G401 (cell line): ENCODE measurements at regions not wholly inside any gene's neighbourhood (a gene's known extent, or its start where the extent isn't known, plus 50 kb on each side); places are given as distances from the start of the nearest gene placed in this dataset.
"Not testable (repeated sequence)": the region's sequence is repeated elsewhere in the genome, so short reads cannot be mapped to it uniquely, and the experiment has no call there.

Experiments
- DNase-seq: peaks from one replicate; pipeline ENCODE4 v3.0.0-alpha.2; 2015; ENCODE audit warnings: low spot score
- in situ Hi-C: cut with HindIII; loops from 2 replicates; pipeline ENCODE4 v1.10.0; 2016; ENCODE audit warnings: low sequenced_read_pairs, mixed read lengths

DNA sequence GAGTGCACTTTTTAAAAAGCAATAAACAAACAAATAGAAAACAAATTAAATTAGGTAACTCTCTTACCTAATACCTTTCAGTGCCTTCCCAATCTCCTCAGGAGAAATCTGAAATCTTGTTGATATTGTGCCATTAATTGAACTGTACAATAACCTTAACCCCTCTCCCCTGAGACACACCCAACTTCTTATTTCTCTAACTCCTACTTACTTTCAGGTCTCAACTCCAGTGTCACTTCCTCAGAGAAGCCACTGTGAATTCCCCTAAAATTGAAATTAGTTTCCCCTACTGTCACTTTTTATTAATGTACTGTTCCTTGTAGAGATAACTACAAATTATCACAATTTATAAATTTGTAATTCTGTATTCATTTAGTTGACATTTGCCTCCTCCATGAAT, 295.3 kb upstream of the TNC start:
- in situ Hi-C loops, result no loop called here
- DNase-seq, result no peak

DNA sequence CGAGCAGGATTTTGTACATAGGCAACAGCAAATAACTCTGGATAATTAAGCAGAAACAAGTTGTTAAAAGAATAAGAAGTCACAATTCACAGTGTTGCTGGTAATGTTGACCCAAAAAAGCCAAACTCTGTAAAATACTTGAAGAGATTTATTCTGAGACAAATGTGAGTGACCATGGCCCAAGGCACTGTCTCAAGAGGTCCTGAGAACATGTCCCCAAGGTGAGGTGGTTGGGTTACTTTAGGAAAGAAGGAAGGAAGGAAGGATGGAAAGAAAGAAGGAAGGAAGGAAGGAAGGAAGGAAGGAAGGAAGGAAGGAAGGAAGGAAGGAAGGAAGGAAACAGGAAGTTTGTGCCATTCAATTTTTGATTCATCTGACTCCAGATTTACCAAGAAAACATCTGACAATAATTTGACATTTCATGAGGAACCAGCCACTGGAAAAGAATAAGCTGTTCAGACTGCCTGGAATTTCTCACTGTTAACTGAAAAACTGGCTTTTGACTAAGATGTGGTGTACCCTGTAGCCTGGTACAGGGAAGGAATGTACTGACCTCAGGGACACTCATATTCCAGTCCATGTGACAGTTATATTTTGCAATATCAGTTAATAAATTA, 295.9 kb upstream of the TNC start:
- in situ Hi-C loops, result no loop called here

DNA sequence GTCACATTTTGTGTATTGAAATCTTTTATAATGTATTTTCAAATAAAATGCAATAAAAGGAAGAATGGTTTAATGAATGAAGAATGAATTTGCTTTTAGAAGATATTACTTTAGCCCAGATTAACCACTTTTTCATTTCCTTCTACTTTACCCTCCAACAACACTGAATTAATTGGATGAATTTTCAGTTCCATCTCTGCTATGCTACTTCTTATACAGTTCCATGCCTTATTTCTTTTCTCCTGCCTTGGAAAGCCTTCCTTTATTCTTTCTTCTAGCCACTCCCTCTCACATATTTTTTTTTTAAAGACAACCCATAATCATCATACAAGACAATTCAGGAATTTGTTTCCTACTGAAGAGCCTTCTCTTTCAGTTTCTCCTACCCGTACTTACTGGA, 296.6 kb upstream of the TNC start:
- in situ Hi-C loops, result no loop called here
- DNase-seq, result no peak

More for the DNA sequence above, 295.9 kb upstream of the TNC start:
- DNase-seq, result no peak

DNA sequence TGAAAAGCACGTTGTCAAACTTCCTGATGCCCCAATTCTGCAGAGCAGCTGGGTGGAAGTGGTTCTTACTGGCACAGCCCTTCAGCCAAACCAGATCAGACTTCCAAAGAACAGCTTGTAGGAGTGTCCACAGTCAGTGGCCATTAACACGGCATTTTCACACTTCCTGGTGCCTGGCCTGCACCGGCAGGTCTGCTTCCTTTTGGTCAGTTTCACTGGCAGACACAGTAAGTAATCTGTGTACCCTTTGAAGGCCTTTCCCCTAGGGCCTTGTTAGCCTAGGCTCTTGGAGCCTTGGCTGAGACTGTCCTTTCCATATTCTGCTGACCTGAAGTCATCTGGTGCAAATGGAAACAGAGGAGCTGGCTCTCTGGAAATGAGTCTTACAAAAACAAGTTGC, 297.5 kb upstream of the TNC start:
- no peak for DNase-seq
- in situ Hi-C loops, result no loop called here

DNA sequence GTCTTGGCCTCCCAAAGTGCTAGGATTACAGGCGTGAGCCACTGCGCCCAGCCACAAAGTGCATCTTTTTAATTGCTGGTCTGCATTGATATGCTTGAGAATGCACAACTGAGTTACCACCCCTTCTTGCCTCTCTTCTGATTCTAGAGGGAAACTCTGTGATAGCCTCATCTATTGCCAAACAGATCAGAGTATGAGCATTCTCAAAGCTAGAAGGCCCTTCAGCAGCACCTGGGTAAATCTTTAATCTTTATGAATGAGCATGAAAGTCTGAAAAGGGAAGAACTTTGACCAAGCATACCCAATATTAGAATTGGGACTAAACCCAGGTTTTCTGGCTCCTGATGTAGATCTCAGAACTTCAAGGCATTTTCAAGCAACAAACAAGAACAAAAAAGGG, 298.3 kb upstream of the TNC start:
- in situ Hi-C loops, result no loop called here
- DNase-seq, result no peak

DNA sequence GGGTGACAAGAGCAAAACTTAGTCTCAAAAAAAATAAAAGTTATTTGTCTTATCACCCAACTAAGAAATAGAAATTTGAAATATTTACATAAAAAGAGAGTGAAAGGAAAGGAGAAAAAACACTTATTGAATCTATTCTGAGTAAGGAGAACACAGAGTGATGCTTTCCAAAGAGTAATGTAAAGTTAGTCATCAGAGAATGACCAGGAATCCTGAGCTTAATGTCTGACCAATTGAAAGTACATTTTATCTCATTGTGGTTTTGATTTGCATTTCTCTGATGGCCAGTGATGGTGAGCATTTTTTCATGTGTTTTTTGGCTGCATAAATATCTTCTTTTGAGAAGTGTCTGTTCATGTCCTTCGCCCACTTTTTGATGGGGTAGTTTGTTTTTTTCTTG, 300.2 kb upstream of the TNC start:
- DNase-seq, in situ Hi-C loops: not testable (repeated sequence)

DNA sequence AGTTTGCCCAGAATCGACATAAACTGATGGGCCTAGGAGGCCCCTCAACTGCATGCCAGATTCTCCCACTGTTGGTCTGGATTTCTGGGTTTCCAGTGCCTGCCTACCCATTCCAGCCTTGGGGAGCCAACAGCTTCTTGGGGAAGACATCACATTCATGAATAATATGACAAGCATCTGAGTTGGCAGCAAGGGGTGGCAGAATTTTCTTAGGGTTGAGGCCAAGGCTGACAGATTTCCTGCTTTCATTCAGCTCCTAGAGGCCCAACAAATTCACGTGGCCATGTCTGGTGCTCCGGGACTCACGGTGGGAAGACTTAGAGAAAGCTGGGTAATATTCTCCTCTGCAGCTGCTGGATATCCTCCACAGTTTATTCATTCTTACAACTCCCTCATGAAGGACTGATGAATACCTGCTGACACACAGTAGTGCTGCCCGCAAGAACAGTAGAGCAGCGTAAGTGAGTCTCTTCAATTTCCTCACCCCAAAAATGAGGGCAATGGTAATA, 305.0 kb upstream of the TNC start:
- in situ Hi-C loops, result no loop called here
- no peak for DNase-seq

DNA sequence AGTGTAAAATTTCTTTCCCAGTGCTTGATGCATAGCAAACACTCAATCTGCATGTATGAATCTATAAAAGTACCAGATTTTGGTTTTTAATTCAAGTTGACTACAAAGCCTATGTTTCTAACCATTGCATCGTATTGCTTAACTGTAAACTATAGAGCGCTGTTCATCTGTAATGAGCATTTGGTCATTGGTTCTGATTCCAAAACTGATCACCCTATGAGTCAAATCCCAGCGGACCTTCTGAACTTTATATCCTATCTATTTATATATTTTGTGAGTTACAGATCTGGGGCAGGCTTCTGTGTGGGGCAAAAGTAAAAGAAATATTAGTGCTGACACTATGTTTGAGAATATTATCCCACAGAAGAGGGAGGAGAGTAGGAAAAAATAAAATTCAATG, 305.7 kb upstream of the TNC start:
- in situ Hi-C loops, result no loop called here
- DNase-seq, result no peak

DNA sequence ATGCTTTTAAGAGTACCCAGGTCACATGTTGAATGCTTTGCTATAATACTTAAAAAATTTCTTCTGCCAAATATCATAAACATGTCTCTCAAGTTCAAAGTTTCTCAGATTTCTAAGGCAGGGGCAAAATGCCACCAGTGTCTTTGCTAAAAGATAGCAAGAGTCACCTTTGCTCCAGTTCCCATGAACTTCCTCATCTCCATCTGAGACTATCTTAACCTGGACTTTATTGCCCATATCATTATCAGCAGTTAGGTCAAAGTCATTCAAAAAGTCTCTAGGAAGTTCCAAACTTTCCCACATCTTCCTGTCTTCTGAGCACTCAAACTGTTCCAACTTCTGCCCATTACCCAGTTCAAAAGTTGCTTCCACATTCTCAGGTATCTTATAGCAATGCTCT, 307.6 kb upstream of the TNC start:
- DNase-seq, result no peak
- in situ Hi-C loops, result no loop called here

DNA sequence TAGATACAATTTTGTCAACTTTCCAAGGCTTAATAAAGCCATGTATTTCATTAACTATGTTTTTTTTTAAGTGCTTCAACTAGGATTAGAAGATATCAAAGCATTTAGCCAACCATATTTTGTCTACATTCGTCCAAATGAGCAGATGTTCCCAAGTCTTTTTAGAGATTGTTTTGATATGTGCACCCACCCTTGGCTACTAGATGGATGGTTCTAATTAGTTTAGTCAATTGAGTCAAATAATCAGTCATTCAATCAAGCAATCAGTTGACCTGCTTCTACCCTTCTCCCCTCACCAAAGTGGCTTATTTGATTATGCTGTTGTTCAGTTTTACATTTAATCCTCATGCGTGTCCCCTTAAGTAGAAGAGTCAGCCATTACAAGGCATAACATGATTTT, 319.5 kb upstream of the TNC start:
- in situ Hi-C loops, result no loop called here
- DNase-seq, result no peak

DNA sequence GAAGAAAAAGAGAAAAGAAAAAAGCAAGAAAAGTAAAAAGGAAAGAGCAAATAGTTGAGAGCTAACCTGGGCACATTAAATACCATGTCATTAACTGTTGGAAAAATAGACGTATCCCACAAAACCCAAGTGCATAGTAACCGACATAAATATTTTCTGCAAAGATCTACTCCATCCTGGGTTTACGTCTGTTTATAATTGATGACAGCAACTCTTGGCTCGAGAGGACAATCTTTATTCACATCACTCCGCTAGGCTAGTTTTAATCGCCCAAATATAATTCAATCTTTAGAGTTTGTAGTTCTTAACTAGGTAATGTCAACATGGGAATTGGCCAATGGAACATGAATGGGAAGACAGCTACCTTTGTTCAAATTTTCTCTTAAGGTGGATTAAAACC, 321.7 kb upstream of the TNC start:
- in situ Hi-C loops, result no loop called here
- no peak for DNase-seq

DNA sequence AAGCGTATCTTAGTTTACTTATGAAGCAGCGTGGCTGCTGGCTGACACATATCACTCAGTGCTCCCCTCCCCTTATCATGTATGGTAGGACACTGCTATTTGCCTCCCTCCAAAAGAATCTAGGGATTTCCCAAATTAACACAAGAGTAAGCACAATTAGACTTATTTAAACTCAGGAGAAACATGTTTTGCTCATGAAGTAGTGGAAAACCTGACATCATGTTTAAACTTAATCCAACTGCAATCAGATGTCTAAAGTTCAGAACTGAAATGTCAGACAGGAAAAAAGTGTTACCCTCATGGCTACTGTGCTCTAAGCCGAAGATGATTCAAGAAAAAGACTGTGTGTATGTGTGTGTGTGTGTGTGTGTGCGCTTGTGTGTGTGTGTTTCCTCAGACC, 324.1 kb upstream of the TNC start:
- no peak for DNase-seq
- in situ Hi-C loops, result no loop called here

DNA sequence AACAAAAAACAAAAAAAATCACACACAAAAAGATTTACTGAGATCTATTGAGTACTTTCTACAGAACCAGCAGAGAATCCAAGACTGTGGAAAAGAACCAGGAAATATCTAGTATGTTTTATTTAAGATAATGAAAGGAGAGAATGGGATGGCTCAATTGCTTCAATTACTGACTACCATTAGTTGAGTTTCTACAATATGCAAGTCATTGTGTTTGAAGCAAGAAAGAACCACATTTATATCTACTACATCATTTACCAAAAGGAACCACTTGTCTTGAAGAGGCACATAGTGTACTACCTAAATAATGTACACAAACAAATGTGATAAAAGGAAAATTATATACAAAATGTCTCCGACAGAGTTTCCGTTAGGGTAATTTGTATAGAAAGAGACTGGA, 325.9 kb upstream of the TNC start:
- DNase-seq, result no peak
- in situ Hi-C loops, result no loop called here

DNA sequence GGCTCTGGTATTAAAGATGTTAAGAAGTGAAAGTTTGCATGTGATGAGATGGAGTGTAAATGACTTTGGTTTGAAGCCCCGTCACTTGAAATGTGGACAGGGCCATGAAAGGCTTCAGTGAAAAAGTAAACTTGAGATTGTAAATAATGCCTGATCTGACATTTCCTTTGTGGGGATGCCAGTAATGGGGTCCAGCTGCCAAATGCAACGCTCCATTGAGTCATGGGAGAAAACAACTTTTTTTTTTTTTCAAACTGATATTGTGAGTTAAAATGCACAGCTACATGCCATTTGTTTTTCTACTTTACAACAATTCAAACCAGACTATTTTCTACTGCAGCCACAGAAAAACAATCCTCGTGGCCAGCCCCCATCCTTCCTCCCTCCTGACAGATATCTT, 327.0 kb upstream of the TNC start:
- in situ Hi-C loops, result no loop called here
- no peak for DNase-seq

DNA sequence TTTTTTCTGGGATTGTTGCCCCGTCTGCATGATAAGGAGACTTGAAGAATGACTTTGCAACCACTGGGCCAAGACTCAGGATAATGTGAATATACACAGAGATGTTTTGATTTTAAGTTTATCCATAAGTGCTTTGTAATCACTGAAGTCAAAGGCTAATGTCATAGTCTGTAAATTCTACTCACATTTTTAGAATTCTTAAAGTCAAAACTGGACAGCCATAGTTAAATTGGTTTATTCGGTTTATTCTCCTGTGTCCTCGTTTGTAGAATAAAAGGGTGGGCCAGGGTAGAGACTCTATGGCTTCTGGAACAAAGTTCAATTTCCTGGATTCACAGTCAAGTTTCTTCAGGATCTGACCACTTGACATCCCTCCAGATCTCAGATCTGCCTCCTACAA, 327.7 kb upstream of the TNC start:
- DNase-seq, result no peak
- in situ Hi-C loops, result no loop called here

DNA sequence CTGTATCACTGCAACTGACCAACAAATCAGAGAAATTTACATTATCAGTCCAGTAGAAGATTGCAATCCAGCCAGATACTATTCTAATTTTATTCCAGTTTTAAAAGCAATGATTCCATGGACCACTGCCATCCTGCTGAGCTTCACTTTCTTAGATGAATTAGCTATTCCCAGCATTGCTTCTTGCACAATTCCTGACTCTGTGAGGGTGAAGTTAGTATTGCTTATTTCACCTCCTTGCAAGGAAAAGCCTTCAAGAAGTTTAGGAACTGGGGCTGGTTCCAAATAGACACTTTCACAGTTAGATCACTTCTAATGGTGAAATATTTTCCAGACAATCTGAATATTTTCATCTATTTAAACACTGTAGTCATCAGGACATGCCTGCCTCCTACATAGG, 338.6 kb upstream of the TNC start:
- no peak for DNase-seq
- in situ Hi-C loops, result no loop called here

DNA sequence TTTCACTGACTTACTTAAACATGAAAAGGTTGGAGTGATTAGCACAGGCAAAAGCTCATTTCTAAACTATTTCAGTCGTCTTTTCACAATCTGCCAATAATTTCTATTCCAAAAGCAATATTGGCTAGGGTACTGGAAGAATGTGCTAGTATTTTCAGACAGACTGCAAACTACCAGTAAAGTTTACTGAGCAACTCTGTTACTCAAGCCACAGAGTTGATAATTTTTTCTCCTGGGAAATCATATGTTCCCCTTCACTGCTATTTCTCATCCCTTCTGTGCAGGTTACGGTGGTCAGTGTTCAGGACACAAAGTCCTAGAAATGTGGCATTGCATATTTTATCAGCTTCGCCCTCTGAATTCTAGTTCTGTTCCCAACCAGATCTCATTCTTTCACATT, 343.3 kb upstream of the TNC start:
- no peak for DNase-seq
- in situ Hi-C loops, result no loop called here

DNA sequence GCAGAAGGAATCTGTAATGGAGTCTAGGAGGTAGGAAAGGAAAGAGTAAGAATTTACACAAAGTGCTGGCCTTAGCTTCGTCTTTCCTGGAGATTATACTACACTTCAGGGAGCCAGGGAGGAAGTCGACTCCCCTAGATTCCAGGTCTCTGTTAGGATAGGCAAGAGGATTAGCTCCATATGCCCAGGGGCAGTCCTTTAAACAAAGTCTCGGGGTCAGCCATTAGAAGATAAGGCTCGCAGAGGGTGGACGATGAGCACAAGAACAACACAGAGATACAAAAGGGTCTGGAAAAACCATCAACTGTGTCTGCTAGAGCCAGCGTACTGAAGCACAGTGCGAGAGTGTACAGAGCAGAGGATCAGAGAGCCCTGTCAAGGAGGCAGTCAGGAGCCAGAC, 344.7 kb upstream of the TNC start:
- in situ Hi-C loops, result no loop called here
- no peak for DNase-seq

DNA sequence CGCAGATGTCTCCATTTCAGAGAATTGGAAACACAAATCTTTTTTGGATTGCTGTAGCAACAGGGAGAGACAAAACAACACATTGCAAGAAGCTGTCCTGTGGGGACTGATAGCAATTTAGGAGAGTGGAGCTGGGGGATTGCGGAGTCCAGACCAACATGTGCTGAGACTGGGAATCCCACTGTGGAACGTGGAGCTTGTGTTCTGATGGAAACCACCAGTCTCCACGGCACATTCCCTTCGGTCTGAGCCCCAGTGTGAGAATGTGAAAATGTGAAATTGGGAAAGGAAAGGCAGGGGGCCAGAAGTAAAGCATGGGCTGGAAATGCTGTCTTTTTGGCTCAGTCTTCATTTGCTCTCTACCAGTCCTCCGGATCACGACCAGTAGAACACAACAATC, 348.8 kb upstream of the TNC start:
- no peak for DNase-seq
- in situ Hi-C loops, result no loop called here

DNA sequence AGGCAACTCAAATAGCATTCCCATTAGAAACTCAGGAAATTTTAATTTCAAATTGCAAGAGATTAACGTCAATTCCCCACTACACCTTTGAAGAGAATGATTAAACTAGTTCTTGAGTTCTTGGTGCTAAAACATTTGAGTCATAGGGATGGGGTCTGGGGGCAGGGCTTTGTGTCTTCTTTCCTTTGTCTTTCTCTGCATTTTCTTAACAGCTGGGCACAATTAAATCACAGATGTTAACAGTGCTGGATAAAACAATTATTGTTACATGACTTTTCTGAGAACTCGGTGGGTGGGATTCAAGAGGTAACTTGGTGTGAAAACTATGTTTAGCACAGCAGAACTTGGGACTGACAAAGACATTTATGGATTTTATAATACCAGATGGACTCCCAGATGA, 351.9 kb upstream of the TNC start:
- DNase-seq, result no peak
- in situ Hi-C loops, result no loop called here

DNA sequence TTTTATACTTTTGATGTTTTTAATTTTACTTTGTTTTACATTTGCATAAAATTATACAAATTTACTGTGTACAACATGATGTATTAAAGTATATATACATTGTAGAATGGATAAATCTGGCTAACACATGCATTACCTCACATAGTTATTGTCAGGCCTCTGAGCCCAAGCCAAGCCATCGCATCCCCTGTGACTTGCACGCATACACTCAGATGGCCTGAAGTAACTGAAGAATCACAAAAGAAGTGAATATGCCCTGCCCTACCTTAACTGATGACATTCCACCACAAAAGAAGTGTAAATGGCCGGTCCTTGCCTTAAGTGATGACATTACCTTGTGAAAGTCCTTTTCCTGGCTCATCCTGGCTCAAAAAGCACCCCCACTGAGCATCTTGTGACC, 355.1 kb upstream of the TNC start:
- DNase-seq, in situ Hi-C loops: not testable (repeated sequence)

DNA sequence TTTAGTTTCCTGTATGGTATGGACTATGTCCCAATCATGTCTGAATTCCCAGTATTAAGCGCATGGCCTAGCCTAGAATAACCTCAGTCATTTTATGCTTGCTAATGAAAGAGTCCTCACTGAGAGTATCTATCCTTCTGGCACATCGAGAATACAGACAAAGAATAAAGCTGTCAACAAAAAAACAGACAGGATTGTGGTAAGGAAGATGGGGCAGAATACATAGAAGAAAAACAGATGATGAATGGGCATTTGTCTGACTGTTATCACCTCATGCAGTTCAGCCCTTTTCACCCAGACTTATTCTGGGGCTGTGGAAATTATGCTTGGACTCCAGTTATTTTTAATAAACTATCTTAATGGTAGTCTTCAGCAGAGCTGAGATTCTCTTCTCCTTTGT, 363.8 kb upstream of the TNC start:
- no peak for DNase-seq

More for the DNA sequence above, 363.8 kb upstream of the TNC start:
- in situ Hi-C loops, result no loop called here
